Naive thymus-derived CD4-positive, alpha-beta T cell (primary cell): ENCODE measurements at regions not wholly inside any gene's neighbourhood (a gene's known extent, or its start where the extent isn't known, plus 50 kb on each side); places are given as distances from the start of the nearest gene placed in this dataset.

Source experiments
- ATAC-seq: fragments of 150-1000 bp; cut with Tn5 transposase; 2 replicates; pipeline ENCODE4 v1.10.0; 2021; ENCODE audit warnings: mild to moderate bottlenecking, moderate library complexity
- CTCF ChIA-PET: fragments of 350-600 bp; sonication (Branson Sonifier 250); formaldehyde crosslinking; loops from one replicate; lab custom pipeline; 2021; ENCODE audit warnings: antibody characterized with exemption; lab: Charles Lee
- POLR2A ChIA-PET: fragments of 350-600 bp; sonication (Branson Sonifier 250); formaldehyde crosslinking; loops from one replicate; lab custom pipeline; 2021; ENCODE audit warnings: antibody characterized with exemption, inconsistent platforms; lab: Charles Lee
- DNase-seq, 9 donors: peaks; one replicate each; pipeline versions ENCODE4 v3.0.0 to v3.0.0-alpha.2; 2020 to 2022; ENCODE audit warnings: mixed read lengths in 1 of 9
- H3K27ac ChIP-seq: one replicate; pipeline ENCODE4 v1.7.0; 2013; ENCODE audit warnings: mild to moderate bottlenecking, low read depth, low read length, moderate library complexity
- H3K27me3 ChIP-seq, 2 donors: one replicate each; pipeline ENCODE4 v1.7.0; 2013; ENCODE audit warnings: low read length in 2 of 2, mild to moderate bottlenecking in 2 of 2, moderate library complexity in 2 of 2; ENCODE audit not compliant: control insufficient read depth in 2 of 2, insufficient read depth in 2 of 2
- H3K36me3 ChIP-seq, 3 experiments: 1 replicate in 2 of 3; 2 replicates in 1 of 3; pipeline ENCODE4 v1.7.0; 2013; ENCODE audit warnings: low read length in 3 of 3, mild to moderate bottlenecking in 3 of 3, moderate library complexity in 1 of 3; ENCODE audit not compliant: insufficient read depth in 3 of 3, control insufficient read depth in 2 of 3
- H3K4me1 ChIP-seq, 2 donors: one replicate each; pipeline ENCODE4 v1.7.0; 2013; ENCODE audit warnings: low read length in 2 of 2, mild to moderate bottlenecking in 2 of 2, moderate library complexity in 1 of 2; ENCODE audit not compliant: control insufficient read depth in 2 of 2, insufficient read depth in 2 of 2
- H3K4me3 ChIP-seq: 2 replicates; pipeline ENCODE4 v1.7.0; 2013; ENCODE audit warnings: mild to moderate bottlenecking, low read length
- H3K9me3 ChIP-seq, 3 experiments: 1 replicate in 2 of 3; 2 replicates in 1 of 3; pipeline ENCODE4 v1.7.0; 2013; ENCODE audit warnings: low read length in 3 of 3; ENCODE audit not compliant: control insufficient read depth in 2 of 3
- H3K27ac Mint-ChIP-seq, 9 donors: one replicate each; pipeline ENCODE4 v1.8.0; 2020 to 2022; ENCODE audit warnings: mixed read lengths in 9 of 9, mild to moderate bottlenecking in 8 of 9, moderate library complexity in 5 of 9, inconsistent platforms in 2 of 9
- H3K27me3 Mint-ChIP-seq, 5 donors: one replicate each; pipeline ENCODE4 v1.8.0; 2021 to 2022; ENCODE audit warnings: mixed read lengths in 5 of 5, mild to moderate bottlenecking in 1 of 5
- H3K36me3 Mint-ChIP-seq, 5 donors: one replicate each; pipeline ENCODE4 v1.8.0; 2020 to 2022; ENCODE audit warnings: mixed read lengths in 5 of 5, mild to moderate bottlenecking in 3 of 5, inconsistent platforms in 1 of 5
- H3K4me1 Mint-ChIP-seq, 7 donors: one replicate each; pipeline ENCODE4 v1.8.0; 2020 to 2022; ENCODE audit warnings: mixed read lengths in 7 of 7, mild to moderate bottlenecking in 3 of 7, inconsistent platforms in 1 of 7
- H3K4me3 Mint-ChIP-seq, 10 donors: one replicate each; pipeline ENCODE4 v1.8.0; 2020 to 2022; ENCODE audit warnings: mild to moderate bottlenecking in 10 of 10, mixed read lengths in 10 of 10, moderate library complexity in 6 of 10, inconsistent platforms in 2 of 10
- H3K9me3 Mint-ChIP-seq, 11 donors: one replicate each; pipeline ENCODE4 v1.8.0; 2020 to 2022; ENCODE audit warnings: mixed read lengths in 11 of 11, mild to moderate bottlenecking in 4 of 11, inconsistent platforms in 1 of 11, moderate library complexity in 1 of 11
- intact Hi-C, 2 donors: fragments of 100-400 bp; cut with micrococcal nuclease; formaldehyde crosslinking; loops; one replicate each; pipeline ENCODE4 v1.15.1; 2023

GRCh38 chr2:2879781-2880180 is 497.8 kb downstream of the EIPR1 start:
- ATAC-seq (no peak), DNase-seq (no peak)
- ChIA-PET CTCF (no interaction called here), POLR2A (no interaction called here)
- Histone ChIP-seq H3K4me1 (no peaks in the 10 kb centered on the region), H3K27me3 (no peaks in the 10 kb centered on the region), H3K9me3 (no peaks in the 10 kb centered on the region), H3K4me3 (no peak overlapping the region), H3K27ac (no peak overlapping the region), H3K36me3 (no peaks in the 10 kb centered on the region)
- no peak overlapping the region for H3K4me3 Mint-ChIP-seq
- H3K36me3 Mint-ChIP-seq = peaks cover 0 to 8% (median 6%) of the 10 kb centered on the region in 5 donors
- H3K27me3 Mint-ChIP-seq = peaks cover 0 to 14% (median 1%) of the 10 kb centered on the region in 5 donors
- intact Hi-C loops = no loop called here
- H3K4me1 Mint-ChIP-seq = no peaks in the 10 kb centered on the region
- H3K27ac Mint-ChIP-seq = no peak overlapping the region
- H3K9me3 Mint-ChIP-seq = peaks cover 4 to 18% (median 9%) of the 10 kb centered on the region in 11 donors

GRCh38 chr2:2879071-2879470 is 498.5 kb downstream of the EIPR1 start:
- DNase-seq = no peak
- H3K4me1 Mint-ChIP-seq = no peaks in the 10 kb centered on the region
- intact Hi-C loops = no loop called here
- H3K27ac ChIP-seq = no peak overlapping the region
- no peak overlapping the region for H3K4me3 ChIP-seq
- CTCF ChIA-PET = no interaction called here
- peaks cover 0 to 8% (median 6%) of the 10 kb centered on the region in 5 donors for H3K36me3 Mint-ChIP-seq
- H3K4me1 ChIP-seq = no peaks in the 10 kb centered on the region
- H3K9me3 Mint-ChIP-seq = peaks cover 4 to 18% (median 9%) of the 10 kb centered on the region in 11 donors
- no peak overlapping the region for H3K27ac Mint-ChIP-seq
- peaks cover 0 to 10% (median 0%) of the 10 kb centered on the region in 5 donors for H3K27me3 Mint-ChIP-seq
- H3K4me3 Mint-ChIP-seq = no peak overlapping the region
- H3K36me3 ChIP-seq = no peaks in the 10 kb centered on the region
- H3K9me3 ChIP-seq = no peaks in the 10 kb centered on the region
- no peaks in the 10 kb centered on the region for H3K27me3 ChIP-seq
- POLR2A ChIA-PET = no interaction called here
- no peak for ATAC-seq

- Mint-ChIP-seq H3K36me3 (no peaks in the 10 kb centered on the region), H3K4me1 (peaks cover 0 to 5% (median 0%) of the 10 kb centered on the region in 7 donors), H3K27me3 (no peaks in the 10 kb centered on the region), H3K27ac (no peak overlapping the region), H3K4me3 (no peak overlapping the region), H3K9me3 (peaks cover 0 to 4% (median 0%) of the 10 kb centered on the region in 11 donors)
- ATAC-seq (no peak), DNase-seq (no peak)
- ChIA-PET POLR2A (no interaction called here), CTCF (no interaction called here)
- Histone ChIP-seq H3K4me1 (no peaks in the 10 kb centered on the region), H3K4me3 (no peak overlapping the region), H3K9me3 (no peaks in the 10 kb centered on the region), H3K27me3 (no peaks in the 10 kb centered on the region), H3K36me3 (no peaks in the 10 kb centered on the region), H3K27ac (no peak overlapping the region)
- intact Hi-C loops = no loop called here
Measured at GRCh38 chr2:2877427-2877826, 500.2 kb downstream of the EIPR1 start.

GRCh38 chr2:2876331-2877221 is 501.0 kb downstream of the EIPR1 start:
- peaks cover 0 to 4% (median 0%) of the 10 kb centered on the region in 11 donors for H3K9me3 Mint-ChIP-seq
- Histone ChIP-seq H3K27me3 (no peaks in the 10 kb centered on the region), H3K36me3 (no peaks in the 10 kb centered on the region), H3K4me1 (no peaks in the 10 kb centered on the region), H3K27ac (no peak overlapping the region), H3K4me3 (no peak overlapping the region), H3K9me3 (no peaks in the 10 kb centered on the region)
- intact Hi-C loops = no loop called here
- no peaks in the 10 kb centered on the region for H3K27me3 Mint-ChIP-seq
- DNase-seq (no peak), ATAC-seq (no peak)
- no peaks in the 10 kb centered on the region for H3K36me3 Mint-ChIP-seq
- no peak overlapping the region for H3K27ac Mint-ChIP-seq
- CTCF ChIA-PET = no interaction called here
- H3K4me3 Mint-ChIP-seq = no peak overlapping the region
- peaks cover 0 to 5% (median 0%) of the 10 kb centered on the region in 7 donors for H3K4me1 Mint-ChIP-seq
- POLR2A ChIA-PET = no interaction called here

GRCh38 chr2:2875831-2876230 is 501.8 kb downstream of the EIPR1 start:
- Histone ChIP-seq H3K4me1 (no peaks in the 10 kb centered on the region), H3K27me3 (no peaks in the 10 kb centered on the region), H3K4me3 (no peak overlapping the region), H3K27ac (no peak overlapping the region), H3K9me3 (no peaks in the 10 kb centered on the region), H3K36me3 (no peaks in the 10 kb centered on the region)
- H3K27ac Mint-ChIP-seq = no peak overlapping the region
- DNase-seq (no peak), ATAC-seq (no peak)
- ChIA-PET POLR2A (no interaction called here), CTCF (no interaction called here)
- peaks cover 0 to 5% (median 0%) of the 10 kb centered on the region in 7 donors for H3K4me1 Mint-ChIP-seq
- no peak overlapping the region for H3K4me3 Mint-ChIP-seq
- peaks cover 0 to 4% (median 0%) of the 10 kb centered on the region in 11 donors for H3K9me3 Mint-ChIP-seq
- intact Hi-C loops = no loop called here
- H3K27me3 Mint-ChIP-seq = no peaks in the 10 kb centered on the region
- no peaks in the 10 kb centered on the region for H3K36me3 Mint-ChIP-seq

GRCh38 chr2:2875296-2875695 is 502.3 kb downstream of the EIPR1 start:
- no peak for ATAC-seq
- no peaks in the 10 kb centered on the region for H3K27me3 Mint-ChIP-seq

GRCh38 chr2:2874805-2875204 is 502.8 kb downstream of the EIPR1 start:
- ChIA-PET POLR2A (no interaction called here), CTCF (no interaction called here)
- H3K36me3 Mint-ChIP-seq = no peaks in the 10 kb centered on the region
- H3K9me3 Mint-ChIP-seq = peaks cover 0 to 4% (median 0%) of the 10 kb centered on the region in 11 donors
- no peak overlapping the region for H3K4me3 Mint-ChIP-seq
- no peaks in the 10 kb centered on the region for H3K36me3 ChIP-seq
- no peak overlapping the region for H3K4me3 ChIP-seq
- no peaks in the 10 kb centered on the region for H3K27me3 ChIP-seq
- no peak overlapping the region for H3K27ac Mint-ChIP-seq
- no peaks in the 10 kb centered on the region for H3K9me3 ChIP-seq
- ATAC-seq (no peak), DNase-seq (no peak)
- no peaks in the 10 kb centered on the region for H3K27me3 Mint-ChIP-seq
- no peaks in the 10 kb centered on the region for H3K4me1 ChIP-seq
- peaks cover 0 to 5% (median 0%) of the 10 kb centered on the region in 7 donors for H3K4me1 Mint-ChIP-seq
- H3K27ac ChIP-seq = no peak overlapping the region
- intact Hi-C loops = no loop called here

More at GRCh38 chr2:2875296-2875695, 502.3 kb downstream of the EIPR1 start:
- Histone ChIP-seq H3K36me3 (no peaks in the 10 kb centered on the region), H3K4me1 (no peaks in the 10 kb centered on the region), H3K4me3 (no peak overlapping the region), H3K9me3 (no peaks in the 10 kb centered on the region), H3K27ac (no peak overlapping the region), H3K27me3 (no peaks in the 10 kb centered on the region)
- H3K36me3 Mint-ChIP-seq = no peaks in the 10 kb centered on the region
- intact Hi-C loops = no loop called here
- no peak overlapping the region for H3K27ac Mint-ChIP-seq
- peaks cover 0 to 5% (median 0%) of the 10 kb centered on the region in 7 donors for H3K4me1 Mint-ChIP-seq
- no peak for DNase-seq
- CTCF ChIA-PET = no interaction called here
- H3K9me3 Mint-ChIP-seq = peaks cover 0 to 4% (median 0%) of the 10 kb centered on the region in 11 donors
- no peak overlapping the region for H3K4me3 Mint-ChIP-seq
- POLR2A ChIA-PET = no interaction called here
